ENCODE measurements at regions not wholly inside any gene's neighbourhood (a gene's known extent, or its start where the extent isn't known, plus 50 kb on each side); places are given as distances from the start of the nearest gene placed in this dataset.

DNA sequence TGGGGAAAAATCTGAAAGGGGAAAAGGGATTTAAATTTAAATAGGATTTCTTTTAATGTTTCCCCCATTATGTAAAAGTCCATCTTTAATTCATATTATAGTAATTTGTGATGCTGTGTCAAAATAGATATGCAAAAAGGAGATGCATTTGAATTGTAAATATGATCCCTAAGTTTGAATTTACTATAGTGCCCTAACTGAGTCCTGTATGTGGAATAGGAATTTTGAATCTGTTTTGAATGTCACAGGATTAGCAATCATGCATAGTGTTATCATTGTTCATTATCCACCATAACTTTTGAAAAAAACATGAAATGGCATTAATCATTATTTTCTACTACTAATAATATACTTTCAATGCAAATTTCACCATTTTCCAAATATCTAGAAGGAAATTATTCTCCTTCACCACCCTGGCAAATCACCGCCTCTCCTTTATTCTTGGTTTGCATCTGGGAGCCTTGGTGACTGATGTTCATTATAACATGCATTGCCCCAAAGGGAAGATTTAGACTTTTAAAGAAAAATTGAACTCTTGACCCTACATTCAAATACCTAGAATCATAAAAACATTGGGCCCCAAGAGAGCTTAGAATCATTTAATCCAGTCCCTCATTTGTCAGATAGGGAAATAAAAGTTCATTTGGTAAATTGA, 341.5 kb upstream of the TMPO start:
- Histone ChIP-seq H3K27ac (ENCODE audit: low read depth, low read length) (no peak overlapping the region), H3K27me3 (ENCODE audit: control insufficient read depth, insufficient read depth, low read length) (no peaks in the 10 kb centered on the region), H3K9me3 (ENCODE audit: control insufficient read depth, insufficient read depth, low read length) (no peaks in the 10 kb centered on the region), H3K4me3 (ENCODE audit: low read depth, low read length) (no peak overlapping the region)
- TF ChIP-seq, protein P1, sequence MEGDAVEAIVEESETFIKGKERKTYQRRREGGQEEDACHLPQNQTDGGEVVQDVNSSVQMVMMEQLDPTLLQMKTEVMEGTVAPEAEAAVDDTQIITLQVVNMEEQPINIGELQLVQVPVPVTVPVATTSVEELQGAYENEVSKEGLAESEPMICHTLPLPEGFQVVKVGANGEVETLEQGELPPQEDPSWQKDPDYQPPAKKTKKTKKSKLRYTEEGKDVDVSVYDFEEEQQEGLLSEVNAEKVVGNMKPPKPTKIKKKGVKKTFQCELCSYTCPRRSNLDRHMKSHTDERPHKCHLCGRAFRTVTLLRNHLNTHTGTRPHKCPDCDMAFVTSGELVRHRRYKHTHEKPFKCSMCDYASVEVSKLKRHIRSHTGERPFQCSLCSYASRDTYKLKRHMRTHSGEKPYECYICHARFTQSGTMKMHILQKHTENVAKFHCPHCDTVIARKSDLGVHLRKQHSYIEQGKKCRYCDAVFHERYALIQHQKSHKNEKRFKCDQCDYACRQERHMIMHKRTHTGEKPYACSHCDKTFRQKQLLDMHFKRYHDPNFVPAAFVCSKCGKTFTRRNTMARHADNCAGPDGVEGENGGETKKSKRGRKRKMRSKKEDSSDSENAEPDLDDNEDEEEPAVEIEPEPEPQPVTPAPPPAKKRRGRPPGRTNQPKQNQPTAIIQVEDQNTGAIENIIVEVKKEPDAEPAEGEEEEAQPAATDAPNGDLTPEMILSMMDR (IDR thresholded peaks at IDR 0.05; ENCODE audit: low read depth, low read length): no peak
- no peak for DNase-seq (ENCODE audit: low read depth, low spot score)
- CTCF ChIA-PET: no interaction called here
- POLR2A ChIA-PET: no interaction called here

DNA sequence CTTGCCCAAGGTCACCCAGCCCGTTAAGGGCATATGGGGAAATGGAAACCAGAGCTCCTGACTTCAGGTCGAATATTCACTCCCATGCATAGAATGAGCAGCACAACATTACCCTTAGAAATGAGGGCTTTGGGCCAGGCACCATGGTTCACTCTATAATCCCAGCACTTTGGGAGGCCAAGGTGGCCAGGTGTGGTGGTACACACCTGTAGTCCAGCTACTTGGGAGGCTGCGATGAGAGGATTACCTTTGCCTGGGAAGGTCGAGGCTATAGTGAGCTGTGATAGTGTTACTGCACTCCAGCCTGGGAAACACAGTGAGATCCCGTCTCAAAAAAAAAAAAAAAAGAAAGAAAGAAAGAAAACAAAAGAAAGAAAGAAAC, 341.0 kb upstream of the TMPO start:
- Histone ChIP-seq H3K27ac (ENCODE audit: low read depth, low read length) (no peak overlapping the region), H3K4me3 (ENCODE audit: low read depth, low read length) (no peak overlapping the region), H3K27me3 (ENCODE audit: control insufficient read depth, insufficient read depth, low read length) (no peaks in the 10 kb centered on the region), H3K9me3 (ENCODE audit: control insufficient read depth, insufficient read depth, low read length) (no peaks in the 10 kb centered on the region)
- ChIA-PET CTCF (no interaction called here), POLR2A (no interaction called here)
- no peak for DNase-seq (ENCODE audit: low read depth, low spot score)
- TF ChIP-seq, protein P1 (IDR thresholded peaks at IDR 0.05; ENCODE audit: low read depth, low read length): no peak

DNA sequence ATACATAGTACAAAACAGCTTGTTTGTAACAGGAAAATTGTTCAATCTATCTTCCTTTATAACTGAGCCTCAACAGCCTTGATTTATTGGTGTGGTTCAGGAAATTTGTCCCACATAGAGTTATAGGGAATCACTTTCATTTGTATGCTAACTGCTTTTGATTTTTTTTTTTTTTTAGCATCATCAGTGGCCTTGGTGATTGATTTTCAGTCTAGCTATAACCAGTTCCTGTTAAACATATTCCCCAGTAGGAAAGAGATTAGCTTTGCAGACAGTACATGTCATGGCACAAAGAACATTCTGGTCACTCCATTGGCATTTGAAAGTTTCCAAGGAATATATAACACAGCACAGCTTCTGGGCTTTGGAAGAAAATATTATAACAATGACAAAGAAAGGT, 337.3 kb upstream of the TMPO start:
- no peak for DNase-seq (ENCODE audit: low read depth, low spot score)
- ChIA-PET CTCF (no interaction called here), POLR2A (no interaction called here)

DNA sequence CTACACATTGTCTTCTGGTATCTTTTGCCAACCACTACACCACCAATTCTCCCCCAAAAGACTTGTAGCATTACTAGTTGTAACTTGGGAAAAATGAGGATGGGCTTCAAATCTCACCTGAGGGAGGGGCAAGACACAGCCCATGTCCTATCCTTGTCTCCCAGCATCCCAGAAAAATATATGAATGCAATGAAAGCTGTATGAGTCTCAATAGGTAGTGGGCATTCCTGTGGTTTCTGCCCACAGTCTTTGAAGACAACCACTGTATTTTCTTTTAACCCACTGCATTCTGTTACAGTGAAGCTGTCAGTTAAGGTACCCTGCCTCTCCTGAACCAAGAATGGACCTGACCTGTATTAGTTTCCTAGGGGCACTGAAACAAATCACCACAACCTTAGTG, 336.2 kb upstream of the TMPO start:
- ChIA-PET CTCF (no interaction called here), POLR2A (no interaction called here)
- H3K27me3 ChIP-seq (ENCODE audit: control insufficient read depth, insufficient read depth, low read length): no peaks in the 10 kb centered on the region
- TF ChIP-seq, protein P1 (IDR thresholded peaks at IDR 0.05; ENCODE audit: low read depth, low read length): no peak
- H3K27ac ChIP-seq (ENCODE audit: low read depth, low read length): no peak overlapping the region
- no peaks in the 10 kb centered on the region for H3K9me3 ChIP-seq (ENCODE audit: control insufficient read depth, insufficient read depth, low read length)
- no peak overlapping the region for H3K4me3 ChIP-seq (ENCODE audit: low read depth, low read length)
- DNase-seq (ENCODE audit: low read depth, low spot score): no peak

More for the DNA sequence above, 337.3 kb upstream of the TMPO start:
- no peaks in the 10 kb centered on the region for H3K27me3 ChIP-seq (ENCODE audit: control insufficient read depth, insufficient read depth, low read length)
- no peak overlapping the region for H3K27ac ChIP-seq (ENCODE audit: low read depth, low read length)
- H3K9me3 ChIP-seq (ENCODE audit: control insufficient read depth, insufficient read depth, low read length): no peaks in the 10 kb centered on the region
- TF ChIP-seq, protein P1 (IDR thresholded peaks at IDR 0.05; ENCODE audit: low read depth, low read length): no peak
- H3K4me3 ChIP-seq (ENCODE audit: low read depth, low read length): no peak overlapping the region

DNA sequence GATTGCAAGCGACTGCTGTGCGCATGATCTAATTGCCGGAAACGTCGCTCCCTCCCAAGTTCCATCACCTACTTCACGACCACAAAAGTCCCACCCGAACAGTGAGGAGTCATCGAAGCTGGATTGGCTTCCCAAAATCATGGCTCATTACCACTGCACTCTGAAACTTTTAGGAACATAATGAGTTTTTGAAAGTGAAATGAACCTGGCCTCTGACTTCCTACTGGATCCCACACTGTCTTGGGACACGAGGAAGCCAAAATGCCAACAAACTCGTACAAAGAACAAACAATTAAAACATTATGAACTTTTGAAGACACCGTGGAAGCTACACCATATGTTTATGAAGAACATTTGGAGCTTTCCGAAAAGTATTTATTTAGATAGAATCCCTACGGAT, 334.8 kb upstream of the TMPO start:
- Histone ChIP-seq H3K9me3 (ENCODE audit: control insufficient read depth, insufficient read depth, low read length) (no peaks in the 10 kb centered on the region), H3K27me3 (ENCODE audit: control insufficient read depth, insufficient read depth, low read length) (no peaks in the 10 kb centered on the region), H3K4me3 (ENCODE audit: low read depth, low read length) (no peak overlapping the region), H3K27ac (ENCODE audit: low read depth, low read length) (no peak overlapping the region)
- TF ChIP-seq, protein P1 (IDR thresholded peaks at IDR 0.05; ENCODE audit: low read depth, low read length): no peak
- ChIA-PET CTCF (no interaction called here), POLR2A (no interaction called here)
- DNase-seq (ENCODE audit: low read depth, low spot score): no peak

All from AG04450 (cell line).